HG03442 (cell line): ENCODE measurements at regions not wholly inside any gene's neighbourhood (a gene's known extent, or its start where the extent isn't known, plus 50 kb on each side); places are given as distances from the start of the nearest gene placed in this dataset.

Source experiments
- ATAC-seq: cut with Tn5 transposase; IDR thresholded peaks from one replicate; pipeline ENCODE4 v1.9.1; 2021; ENCODE audit warnings: mild to moderate bottlenecking, moderate library complexity; ENCODE audit not compliant: unreplicated experiment

DNA sequence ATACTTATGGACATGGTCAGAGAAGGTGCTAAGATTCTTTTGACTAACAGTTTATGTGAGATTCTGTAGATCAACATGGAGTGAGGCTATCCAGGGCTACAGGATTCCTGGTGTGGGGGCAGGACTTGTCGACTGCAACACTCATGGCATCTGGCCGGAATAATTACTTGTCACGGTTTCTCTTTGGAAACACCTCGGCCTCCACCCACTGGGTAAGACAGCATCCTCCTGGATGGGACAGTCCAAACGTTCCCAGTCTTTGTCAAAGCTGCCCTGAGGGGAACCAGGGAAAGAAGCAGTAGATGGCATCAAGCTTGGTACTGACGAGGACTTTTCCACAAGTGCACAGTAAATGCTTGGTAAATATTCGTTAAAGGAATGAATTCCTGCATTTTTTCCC lies 762.8 kb downstream of the BRD1 start:
- ATAC-seq: no peak

DNA sequence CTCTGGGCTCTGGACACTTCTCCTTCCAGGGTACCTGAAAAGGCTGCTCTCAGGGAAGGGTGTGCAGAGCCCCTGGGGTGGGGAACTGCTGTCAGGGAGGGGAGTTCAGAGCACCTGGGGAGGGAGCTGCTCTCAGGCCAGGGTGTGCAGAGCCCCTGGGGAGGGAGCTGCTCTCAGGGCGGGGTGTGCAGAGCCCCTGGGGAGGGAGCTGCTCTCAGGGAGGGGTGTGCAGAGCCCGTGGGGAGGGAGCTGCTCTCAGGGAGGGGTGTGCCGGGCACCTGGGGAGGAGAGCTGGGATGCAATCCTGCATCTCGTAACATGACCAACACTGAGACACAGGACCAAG lies 764.2 kb downstream of the BRD1 start:
- ATAC-seq: no peak

DNA sequence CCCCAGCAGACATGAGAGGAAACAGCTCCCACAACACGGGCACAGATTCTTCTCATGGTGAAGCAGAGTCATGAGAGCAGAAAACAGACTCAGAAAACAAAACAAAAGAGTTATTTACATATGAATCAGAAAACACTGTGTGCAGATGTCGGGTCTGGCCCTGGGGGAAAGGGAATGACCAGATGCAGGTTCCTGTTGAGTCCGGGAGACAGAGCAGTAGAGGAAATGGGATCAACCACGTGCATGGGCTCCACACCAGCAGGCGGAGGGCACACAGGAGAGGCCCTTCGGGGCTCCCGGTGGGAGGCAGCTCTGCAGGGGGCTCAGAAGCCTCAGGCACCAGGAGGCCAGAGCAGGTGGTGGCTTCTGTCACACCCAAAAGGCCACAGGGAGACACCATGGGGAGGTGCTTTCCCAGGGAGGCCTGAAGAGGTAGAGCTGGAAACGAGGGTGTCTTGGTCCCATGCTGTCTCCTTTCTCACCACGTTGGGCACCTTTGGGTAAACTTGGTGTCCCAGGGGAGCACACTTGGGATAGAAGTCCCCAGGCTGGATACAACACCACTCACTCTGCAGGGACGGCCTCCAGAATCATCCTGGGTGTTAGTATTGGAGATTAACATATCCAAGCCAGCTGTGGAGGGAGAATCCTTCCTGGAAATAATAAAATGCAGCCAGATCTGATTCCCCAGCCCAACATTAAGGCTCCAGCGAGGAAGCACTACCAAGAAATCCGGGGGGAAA lies 764.7 kb downstream of the BRD1 start:
- no peak for ATAC-seq

DNA sequence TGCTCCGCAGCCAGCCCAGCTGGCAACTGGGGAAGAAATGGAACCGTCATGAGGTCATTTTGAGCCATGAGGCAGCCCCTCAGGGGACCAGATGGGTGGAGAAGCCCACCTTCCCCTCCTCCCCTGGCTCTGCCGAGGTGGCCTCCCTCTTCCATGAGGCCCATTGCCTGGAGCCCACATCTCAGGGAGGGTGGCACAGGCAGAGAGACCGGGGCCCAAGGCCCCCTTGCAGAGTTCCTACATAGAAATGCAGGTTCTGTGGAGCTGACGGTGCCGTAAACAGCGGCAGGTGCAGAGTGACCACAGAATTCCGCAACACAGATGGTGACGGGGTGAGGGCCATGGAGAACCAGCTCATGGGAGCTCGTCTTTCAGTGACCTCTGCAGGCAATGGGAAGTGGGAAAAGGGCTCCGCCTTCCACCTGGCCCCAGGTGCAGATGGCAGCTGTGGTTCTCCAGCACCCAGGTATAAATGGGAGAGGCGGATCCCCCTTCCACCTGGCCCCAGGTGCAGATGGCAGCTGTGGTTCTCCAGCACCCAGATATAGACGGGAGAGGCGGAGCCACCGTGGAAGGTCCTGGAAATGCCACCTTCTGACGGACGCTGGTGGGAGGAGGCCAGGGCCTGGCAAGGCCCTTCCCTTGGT lies 765.4 kb downstream of the BRD1 start:
- no peak for ATAC-seq

DNA sequence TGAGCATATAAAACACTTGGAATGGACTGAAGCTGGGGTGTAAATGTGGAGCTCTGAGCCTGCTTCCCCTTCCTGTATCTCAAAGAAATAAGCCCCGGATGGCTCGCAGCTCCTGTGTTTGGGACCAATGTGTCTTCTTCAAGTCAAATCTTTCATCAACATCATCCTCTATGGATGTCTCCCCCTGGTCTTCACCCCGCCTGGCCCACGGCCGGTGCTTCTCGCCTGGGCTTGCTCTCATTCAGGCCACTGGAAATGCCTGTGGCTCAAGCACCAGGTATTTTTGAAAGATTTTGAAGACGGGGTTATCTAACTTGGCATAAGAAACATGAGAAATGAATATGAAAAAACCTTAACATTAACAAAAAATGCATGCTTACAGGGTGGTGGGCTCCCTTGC lies 769.8 kb downstream of the BRD1 start:
- no peak for ATAC-seq

DNA sequence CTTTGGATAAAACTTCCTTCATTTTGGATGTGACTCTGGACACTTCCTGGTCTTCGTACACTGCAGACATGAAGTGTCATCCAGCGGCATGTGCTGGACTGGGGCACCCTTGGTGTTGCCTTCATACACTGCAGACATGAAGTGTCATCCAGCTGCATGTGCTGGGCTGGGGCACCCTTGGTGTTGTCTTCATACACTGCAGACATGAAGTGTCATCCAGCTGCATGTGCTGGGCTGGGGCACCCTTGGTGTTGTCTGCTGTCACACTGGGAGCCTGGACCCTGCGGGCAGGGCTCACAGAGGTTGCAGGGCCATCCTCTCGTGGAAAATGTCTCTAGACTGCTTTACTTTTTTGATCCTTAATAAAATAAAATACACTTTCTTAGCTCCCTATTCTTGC lies 771.4 kb downstream of the BRD1 start:
- no peak for ATAC-seq

DNA sequence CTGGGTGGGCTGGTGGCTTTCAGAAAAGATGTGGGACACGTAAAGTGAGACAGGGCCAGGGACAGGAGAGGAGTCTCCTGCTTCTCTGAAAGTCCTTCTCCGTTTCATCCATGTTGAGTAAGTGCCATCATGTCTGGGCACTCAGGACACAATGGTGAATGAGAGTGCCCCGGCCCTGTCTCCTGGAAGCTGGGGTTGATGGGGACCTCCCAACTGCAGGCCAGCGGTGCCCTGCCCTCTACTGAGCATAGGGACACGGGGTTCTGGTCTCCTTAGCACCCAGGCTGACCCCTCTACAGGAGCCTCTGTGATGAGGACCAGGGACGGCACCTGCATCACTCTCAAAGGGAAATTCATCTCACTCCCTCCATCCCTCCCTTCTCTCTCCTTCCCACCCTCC lies 772.3 kb downstream of the BRD1 start:
- ATAC-seq: no peak

DNA sequence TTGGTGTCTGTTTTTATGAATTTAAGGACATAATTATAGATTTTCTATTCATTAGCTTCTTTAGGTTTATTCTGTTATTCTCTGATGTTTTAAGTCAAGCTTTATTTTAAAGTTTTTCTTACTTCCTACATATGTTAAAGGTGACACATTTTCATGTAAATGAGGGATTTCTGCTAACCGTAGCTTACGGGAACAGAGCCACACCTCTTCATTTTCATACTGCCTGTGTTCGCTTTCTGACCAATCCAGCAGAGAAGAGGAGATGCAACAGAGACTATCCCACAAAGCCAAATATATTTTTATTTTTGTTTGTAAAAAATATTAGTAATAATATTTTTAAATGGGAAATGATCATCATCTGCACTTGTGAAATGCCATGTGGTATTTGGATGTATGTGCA lies 774.1 kb downstream of the BRD1 start:
- no peak for ATAC-seq

DNA sequence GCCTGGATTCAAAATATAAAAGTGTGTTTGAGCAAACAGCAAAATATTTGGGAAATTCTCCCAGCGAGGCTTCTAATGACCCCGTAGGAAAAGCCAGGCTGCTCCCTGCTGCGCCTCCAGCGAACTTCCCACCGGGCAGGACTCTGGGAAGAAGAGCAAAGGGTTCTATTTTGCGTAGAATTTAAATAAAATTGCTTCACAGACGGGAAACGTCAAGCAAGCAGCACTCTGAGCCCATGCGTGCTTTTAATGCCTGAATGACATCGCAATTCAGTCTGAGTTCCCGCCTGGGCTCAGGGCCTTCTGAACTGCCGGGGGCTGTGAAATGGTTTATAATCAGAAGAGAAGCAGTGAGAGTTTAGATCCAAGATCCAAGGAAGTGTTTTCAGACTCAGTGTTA lies 775.1 kb downstream of the BRD1 start:
- no peak for ATAC-seq

DNA sequence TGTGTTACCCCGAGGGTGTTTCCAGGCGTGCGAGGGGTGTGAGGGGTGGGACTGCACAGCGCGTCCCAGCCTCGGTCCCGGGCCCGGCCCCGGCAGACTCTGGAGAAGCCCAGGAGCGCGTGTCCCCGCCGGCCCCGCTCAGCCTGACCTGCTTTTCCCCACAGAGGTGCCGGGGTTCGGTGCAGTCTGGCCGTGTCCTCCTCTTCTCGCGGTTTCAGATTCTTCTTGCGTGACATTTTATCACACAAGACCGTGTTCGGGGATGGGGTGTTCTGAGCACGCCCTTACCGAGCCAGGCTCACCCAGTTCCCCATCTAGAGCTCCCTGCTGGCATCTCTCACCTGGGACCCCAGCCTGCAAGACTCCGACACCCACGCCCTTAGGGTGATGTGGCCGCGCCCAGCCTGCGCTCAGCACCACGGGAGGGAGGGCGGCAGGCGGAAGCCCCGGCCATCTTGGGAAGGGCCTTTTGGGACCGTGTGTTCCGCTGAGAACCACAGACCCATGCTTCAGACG lies 775.6 kb downstream of the BRD1 start:
- no peak for ATAC-seq

DNA sequence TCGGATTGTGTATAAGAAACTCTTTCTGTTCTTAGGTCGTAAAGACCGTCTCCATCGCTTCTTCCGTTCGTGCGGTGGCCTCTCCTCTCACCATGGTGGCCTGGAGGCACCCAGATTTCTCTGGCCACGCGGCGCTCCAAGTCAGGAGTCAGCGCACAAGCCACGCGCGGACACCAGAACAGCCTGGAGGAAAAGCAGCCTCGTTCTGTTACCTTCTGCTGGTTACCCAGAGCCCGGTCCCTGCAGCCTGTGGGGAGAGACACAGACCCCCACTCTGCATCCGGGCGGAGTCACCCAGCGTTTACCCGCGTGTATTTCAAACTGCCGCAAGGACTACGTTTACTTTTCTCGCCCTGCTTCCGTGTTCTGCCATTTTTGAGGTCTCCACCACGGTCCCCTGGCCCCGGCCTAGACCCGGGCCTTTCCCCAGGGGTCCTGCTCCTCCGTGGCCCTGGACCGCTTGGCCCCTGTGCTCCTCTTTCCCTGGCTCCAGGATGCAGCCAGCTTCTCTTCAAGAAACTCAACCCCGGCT lies 776.1 kb downstream of the BRD1 start:
- no peak for ATAC-seq

DNA sequence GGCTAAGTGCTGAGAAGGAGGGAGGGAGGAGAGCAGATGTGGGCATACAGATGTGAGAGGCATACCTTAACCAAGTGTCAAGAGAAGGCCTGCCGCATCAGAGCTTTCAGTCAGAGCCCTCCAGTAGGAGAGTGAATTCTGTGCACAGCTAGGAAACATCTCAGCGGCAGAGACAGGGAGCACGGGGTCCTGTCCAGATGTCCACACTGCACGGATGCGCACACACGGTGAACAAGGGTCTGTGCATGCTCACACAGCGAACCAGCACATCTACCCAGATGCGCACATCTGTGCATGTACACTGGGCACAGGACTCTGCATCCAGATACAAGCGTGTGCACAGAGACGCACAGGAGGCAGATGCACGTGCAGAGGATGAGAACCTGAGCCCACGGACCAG lies 778.0 kb downstream of the BRD1 start:
- no peak for ATAC-seq

DNA sequence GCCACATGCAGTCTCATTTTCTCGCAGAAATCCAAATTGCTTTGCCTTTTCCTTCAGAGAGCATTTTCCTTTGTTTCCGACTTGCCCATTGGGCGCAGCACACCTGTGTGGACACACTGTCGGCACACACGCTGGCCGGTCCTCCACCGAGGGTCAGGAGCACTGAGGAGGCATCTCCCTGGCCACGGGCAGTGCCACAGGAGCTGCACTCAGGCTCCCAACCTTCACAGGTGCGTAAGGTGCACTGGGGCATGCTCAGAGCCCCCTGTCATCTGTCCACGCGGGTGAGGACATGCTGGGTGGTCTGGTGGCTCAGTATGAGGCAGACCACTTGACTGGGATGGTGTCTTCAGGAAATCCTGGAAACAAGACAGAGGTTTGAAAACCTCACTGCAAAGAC lies 779.1 kb downstream of the BRD1 start:
- ATAC-seq: no peak

DNA sequence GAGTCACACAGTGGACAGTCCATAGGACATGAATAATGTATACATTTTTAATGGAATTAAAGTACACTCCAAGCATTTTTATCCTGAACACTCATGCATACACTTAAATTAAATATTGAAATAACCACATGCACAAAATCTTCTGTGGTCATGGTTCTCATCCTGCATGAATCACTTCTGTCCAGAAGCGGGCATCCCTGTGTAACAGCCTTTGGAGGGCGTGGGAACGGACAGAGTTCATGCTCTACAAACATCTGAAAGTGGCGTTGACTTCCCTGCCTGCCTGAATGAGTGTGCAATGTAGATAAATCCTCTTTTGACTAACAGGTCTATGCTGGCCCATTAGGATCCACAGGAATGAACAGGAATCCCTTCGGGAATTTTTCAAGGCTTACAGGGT lies 780.2 kb downstream of the BRD1 start:
- no peak for ATAC-seq

DNA sequence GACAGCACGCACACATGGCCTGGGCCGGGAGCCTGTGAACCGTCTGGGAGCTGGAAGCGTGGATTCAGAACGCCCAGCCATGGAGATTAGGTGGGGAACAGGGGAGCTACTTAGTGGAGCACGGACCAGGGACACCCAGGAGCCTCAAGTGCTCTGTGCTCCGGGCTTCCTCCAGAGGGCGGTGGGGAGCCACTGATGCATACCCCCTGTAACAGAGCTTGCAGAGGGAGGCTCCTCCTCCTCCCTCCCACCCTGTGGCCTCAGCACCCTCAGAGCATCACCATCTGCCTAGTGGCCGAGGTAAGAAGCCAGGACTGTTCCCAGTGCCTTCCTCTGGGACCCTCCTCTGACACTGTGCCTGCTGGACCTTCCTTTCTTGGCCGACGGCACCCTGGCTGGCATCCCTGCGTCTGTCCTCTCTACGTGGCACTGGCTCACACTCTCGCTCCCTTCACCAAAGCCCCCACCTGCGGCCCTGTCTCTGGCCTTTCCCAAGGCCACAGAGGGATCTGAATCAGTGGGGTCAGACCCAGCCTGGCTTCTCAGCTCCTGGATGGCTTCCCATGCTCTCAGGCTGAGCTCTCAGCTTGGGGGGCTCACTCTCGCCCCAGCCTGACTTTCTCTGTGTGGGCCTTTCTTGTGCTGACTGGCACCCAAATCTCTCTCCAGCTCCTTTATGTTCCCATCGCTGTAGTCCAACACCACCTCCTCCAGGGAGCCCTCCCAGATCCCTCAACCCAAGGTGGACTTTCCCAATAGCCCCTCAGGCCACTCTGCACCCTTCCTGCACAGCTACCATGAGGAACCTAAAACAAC lies 780.9 kb downstream of the BRD1 start:
- no peak for ATAC-seq

DNA sequence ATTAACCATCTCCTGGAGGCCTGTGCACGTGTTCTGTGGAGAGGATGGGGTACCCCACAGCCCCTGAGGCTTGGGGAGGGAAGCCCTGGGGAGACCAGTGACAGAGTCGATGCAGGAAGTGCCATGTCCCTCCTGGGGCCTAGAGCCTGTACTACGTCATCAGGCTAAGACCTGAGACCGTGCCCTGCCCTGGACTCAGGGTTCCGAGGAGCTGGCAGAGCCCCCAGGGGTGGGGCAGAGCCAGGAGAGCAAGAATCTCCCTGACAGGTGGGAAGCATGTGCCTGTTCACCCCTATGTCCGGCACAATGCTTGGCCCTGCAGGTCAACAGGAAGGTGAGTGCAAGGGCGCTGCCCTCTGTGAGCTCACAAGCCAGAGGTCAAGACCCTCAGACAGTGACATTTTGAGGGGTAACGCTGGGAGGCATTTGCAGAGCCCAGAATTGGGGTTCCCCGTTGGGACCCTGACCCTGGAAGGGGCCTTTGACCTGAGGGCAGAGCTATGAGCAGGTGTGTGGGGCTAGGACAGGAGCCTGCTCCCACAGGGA lies 781.6 kb downstream of the BRD1 start:
- no peak for ATAC-seq

DNA sequence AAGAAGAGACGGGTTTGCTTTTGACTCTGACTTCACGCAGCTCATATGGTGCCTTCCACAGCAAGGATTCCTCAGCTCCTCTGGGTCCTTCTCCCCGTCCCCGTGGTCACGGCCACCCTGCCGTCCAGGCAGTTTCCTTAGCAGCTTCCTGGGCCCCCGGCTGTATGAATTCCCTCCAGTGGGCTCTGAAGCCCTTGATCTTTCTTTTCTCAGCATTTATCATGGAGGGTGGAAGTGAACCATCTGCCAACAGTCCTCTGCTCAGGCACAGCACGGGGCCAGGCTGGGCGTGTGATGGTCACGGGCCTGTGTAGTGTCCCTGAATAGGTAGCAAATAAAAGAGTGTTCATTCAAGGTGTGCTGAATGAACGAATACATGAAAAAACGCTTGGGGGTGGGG lies 782.4 kb downstream of the BRD1 start:
- no peak for ATAC-seq

DNA sequence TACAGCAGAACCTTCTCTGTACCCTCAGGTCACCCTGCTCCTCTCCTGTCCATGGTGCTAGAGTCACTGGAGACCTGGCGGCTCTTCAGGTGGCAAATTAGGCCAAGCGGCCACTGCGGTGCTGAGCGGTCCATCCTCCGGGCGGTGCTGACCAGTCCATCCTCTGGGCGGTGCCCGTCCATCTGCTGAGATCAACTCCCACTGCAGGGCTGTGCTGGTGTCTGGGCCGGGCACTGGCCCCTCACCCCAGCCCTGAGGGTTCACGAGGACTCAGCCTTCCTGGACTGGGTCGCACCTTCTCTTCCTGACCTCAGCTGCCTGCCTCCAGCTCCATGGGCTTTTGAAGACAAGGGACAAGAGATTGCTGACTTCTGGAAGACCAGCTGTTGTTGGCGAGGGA lies 782.9 kb downstream of the BRD1 start:
- no peak for ATAC-seq

DNA sequence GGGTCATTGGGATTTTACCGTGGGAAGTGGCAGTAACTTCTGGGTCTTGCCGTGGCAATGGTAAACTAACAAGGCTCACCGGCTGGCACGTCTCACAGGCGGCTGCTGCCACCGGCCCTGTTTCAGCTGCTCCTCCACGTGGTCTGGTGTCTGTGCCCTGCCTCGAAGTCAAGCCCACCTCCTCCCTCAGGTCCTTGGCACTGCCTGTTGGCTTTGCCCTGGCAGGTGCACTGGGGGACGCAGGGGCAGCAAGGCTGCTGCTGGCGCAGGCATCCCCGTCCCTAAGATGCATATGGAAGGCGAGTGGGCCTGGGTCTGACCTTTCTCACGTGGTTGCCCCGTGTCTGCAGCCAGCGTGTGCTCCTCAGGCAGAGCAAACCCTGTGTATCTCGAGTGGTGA lies 783.6 kb downstream of the BRD1 start:
- no peak for ATAC-seq

DNA sequence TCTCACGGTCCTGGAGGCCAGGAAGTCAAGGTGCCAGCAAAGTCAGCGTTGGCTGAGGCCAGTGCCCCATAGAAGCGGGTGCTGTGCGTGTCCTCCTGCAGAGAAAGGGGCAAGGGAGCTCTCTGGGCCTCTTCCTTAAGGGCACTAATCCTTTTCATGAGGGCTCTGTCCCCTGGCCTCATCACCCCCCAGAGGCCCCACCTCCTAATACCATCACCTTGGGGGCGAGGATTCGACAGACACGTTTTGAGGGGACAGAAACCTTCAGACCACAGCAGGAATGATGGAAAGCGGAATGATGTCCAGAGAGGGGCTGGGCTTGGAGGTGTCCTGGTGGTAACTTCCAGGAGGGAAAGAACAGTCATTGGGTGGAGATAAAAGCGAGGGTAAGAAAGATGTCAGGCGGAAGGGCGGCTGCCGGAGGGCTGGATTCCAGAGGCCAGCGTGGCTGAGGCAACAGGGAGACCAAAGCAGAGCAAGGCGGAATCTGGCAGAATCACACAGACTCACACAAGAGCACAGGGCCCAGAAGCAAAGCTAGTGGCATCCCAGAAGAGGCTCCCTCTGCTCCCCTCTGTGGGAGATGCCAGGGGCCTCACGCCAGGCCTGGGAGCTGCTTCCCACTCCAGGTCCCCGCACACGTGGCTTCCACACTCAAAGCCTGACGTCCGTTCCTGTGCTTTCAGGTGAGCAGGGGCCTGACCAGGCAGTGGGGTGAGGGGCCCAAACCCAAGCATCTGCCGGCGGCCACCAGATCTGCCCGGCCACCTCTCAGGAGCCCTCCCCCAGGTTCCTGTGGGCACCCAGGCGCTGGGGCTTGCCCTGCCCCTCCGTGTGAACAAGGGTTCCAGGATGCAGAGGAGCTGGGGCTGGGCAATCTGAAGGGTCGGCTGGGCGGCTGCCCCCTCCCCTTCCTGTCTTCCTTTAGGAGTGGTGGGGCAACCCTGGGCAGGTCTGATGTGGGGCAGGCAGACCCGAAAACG lies 784.5 kb downstream of the BRD1 start:
- ATAC-seq: no peak
